NT2/D1 (cell line): ENCODE measurements at regions not wholly inside any gene's neighbourhood (a gene's known extent, or its start where the extent isn't known, plus 50 kb on each side); places are given as distances from the start of the nearest gene placed in this dataset.

Experiments used
- SUZ12 ChIP-seq: IDR thresholded peaks from 2 replicates; pipeline ENCODE4 v1.6.1; 2011; ENCODE audit not compliant: insufficient read length, insufficient read depth; ENCODE audit errors: extremely low read depth
- YY1 ChIP-seq: IDR thresholded peaks from 2 replicates; pipeline ENCODE4 v1.6.1; 2011; ENCODE audit not compliant: insufficient read length, insufficient read depth
- ZNF274 ChIP-seq: IDR thresholded peaks from 2 replicates; pipeline ENCODE4 v1.6.1; 2011; ENCODE audit warnings: mild to moderate bottlenecking, low read depth, low read length

- TF ChIP-seq SUZ12, result no peak
- no peak for TF ChIP-seq YY1
- TF ChIP-seq ZNF274, result no peak
Observed at GRCh38 chr6:113299531-113299930, 557.6 kb upstream of the MARCKS start.
